ENCODE measurements at regions not wholly inside any gene's neighbourhood (a gene's known extent, or its start where the extent isn't known, plus 50 kb on each side); places are given as distances from the start of the nearest gene placed in this dataset.

DNA sequence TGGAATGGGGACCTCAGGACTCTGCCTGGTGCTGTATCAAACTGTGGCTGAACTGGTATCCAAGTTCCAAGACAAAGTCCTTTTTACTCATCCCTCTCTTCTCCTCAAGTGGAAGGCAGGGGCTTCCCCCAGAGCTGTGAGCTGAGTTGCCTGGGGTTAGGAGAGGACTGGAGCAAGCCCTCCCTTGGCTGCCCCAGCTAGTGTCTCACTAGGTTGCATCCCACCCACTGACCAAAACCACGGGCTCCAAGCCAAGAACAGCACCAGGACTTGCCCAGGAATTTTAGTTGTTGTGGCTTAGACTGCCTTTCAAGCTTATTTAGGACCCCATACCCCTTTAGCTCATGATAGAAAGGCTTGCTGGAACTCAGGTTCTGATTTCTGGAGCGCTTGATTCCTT is 158.7 kb upstream of the TNC start:
- TF ChIP-seq, protein P1, sequence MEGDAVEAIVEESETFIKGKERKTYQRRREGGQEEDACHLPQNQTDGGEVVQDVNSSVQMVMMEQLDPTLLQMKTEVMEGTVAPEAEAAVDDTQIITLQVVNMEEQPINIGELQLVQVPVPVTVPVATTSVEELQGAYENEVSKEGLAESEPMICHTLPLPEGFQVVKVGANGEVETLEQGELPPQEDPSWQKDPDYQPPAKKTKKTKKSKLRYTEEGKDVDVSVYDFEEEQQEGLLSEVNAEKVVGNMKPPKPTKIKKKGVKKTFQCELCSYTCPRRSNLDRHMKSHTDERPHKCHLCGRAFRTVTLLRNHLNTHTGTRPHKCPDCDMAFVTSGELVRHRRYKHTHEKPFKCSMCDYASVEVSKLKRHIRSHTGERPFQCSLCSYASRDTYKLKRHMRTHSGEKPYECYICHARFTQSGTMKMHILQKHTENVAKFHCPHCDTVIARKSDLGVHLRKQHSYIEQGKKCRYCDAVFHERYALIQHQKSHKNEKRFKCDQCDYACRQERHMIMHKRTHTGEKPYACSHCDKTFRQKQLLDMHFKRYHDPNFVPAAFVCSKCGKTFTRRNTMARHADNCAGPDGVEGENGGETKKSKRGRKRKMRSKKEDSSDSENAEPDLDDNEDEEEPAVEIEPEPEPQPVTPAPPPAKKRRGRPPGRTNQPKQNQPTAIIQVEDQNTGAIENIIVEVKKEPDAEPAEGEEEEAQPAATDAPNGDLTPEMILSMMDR (IDR thresholded peaks at IDR 0.05), result no peak
- TF ChIP-seq EP300 (IDR thresholded peaks at IDR 0.05; ENCODE audit: borderline replicate concordance in 1 of 2, low read depth in 1 of 2, low read length in 1 of 2) (no peak), RCOR1 (IDR thresholded peaks at IDR 0.05; ENCODE audit: low read length) (no peak), NRF1 (IDR thresholded peaks at IDR 0.05; ENCODE audit: low read depth, low read length) (no peak), RAD21 (IDR thresholded peaks at IDR 0.05; ENCODE audit: low read length) (no peak)

Data from SK-N-SH (cell line).